Naive thymus-derived CD8-positive, alpha-beta T cell (primary cell): ENCODE measurements at regions not wholly inside any gene's neighbourhood (a gene's known extent, or its start where the extent isn't known, plus 50 kb on each side); places are given as distances from the start of the nearest gene placed in this dataset.
"Not testable (repeated sequence)": the region's sequence is repeated elsewhere in the genome, so short reads cannot be mapped to it uniquely, and the experiment has no call there.

ENCODE experiments used
- ATAC-seq, 2 donors: fragments of 150-1000 bp; cut with Tn5 transposase in 1 of 2; sonication (Bioruptor Pico), chemical (Tn5 transposase) in 1 of 2; 1 replicate in 1 of 2; 2 replicates in 1 of 2; pipeline ENCODE4 v1.10.0; 2021; ENCODE audit warnings: mild to moderate bottlenecking in 2 of 2, moderate library complexity in 2 of 2
- POLR2A ChIA-PET: fragments of 350-600 bp; sonication (Branson Sonifier 250); formaldehyde crosslinking; loops from one replicate; lab custom pipeline; 2021; ENCODE audit warnings: antibody characterized with exemption; lab: Charles Lee
- DNase-seq, 10 donors: peaks; one replicate each; pipeline versions ENCODE4 v3.0.0 to v3.0.0-alpha.2; 2020 to 2022
- H3K27ac Mint-ChIP-seq, 10 donors: one replicate each; pipeline ENCODE4 v1.8.0; 2020 to 2022; ENCODE audit warnings: mild to moderate bottlenecking in 10 of 10, mixed read lengths in 10 of 10, moderate library complexity in 4 of 10, inconsistent platforms in 1 of 10
- H3K27me3 Mint-ChIP-seq, 5 donors: one replicate each; pipeline ENCODE4 v1.8.0; 2021 to 2022; ENCODE audit warnings: mixed read lengths in 5 of 5
- H3K36me3 Mint-ChIP-seq, 3 donors: one replicate each; pipeline ENCODE4 v1.8.0; 2020 to 2022; ENCODE audit warnings: mixed read lengths in 3 of 3, mild to moderate bottlenecking in 2 of 3, inconsistent platforms in 1 of 3
- H3K4me1 Mint-ChIP-seq, 4 donors: one replicate each; pipeline ENCODE4 v1.8.0; 2021 to 2022; ENCODE audit warnings: mixed read lengths in 4 of 4
- H3K4me3 Mint-ChIP-seq, 10 donors: one replicate each; pipeline ENCODE4 v1.8.0; 2020 to 2022; ENCODE audit warnings: mild to moderate bottlenecking in 10 of 10, mixed read lengths in 10 of 10, moderate library complexity in 6 of 10, inconsistent platforms in 1 of 10
- H3K9me3 Mint-ChIP-seq, 9 donors: one replicate each; pipeline ENCODE4 v1.8.0; 2020 to 2022; ENCODE audit warnings: mixed read lengths in 9 of 9, mild to moderate bottlenecking in 3 of 9, inconsistent platforms in 1 of 9, moderate library complexity in 1 of 9

DNA sequence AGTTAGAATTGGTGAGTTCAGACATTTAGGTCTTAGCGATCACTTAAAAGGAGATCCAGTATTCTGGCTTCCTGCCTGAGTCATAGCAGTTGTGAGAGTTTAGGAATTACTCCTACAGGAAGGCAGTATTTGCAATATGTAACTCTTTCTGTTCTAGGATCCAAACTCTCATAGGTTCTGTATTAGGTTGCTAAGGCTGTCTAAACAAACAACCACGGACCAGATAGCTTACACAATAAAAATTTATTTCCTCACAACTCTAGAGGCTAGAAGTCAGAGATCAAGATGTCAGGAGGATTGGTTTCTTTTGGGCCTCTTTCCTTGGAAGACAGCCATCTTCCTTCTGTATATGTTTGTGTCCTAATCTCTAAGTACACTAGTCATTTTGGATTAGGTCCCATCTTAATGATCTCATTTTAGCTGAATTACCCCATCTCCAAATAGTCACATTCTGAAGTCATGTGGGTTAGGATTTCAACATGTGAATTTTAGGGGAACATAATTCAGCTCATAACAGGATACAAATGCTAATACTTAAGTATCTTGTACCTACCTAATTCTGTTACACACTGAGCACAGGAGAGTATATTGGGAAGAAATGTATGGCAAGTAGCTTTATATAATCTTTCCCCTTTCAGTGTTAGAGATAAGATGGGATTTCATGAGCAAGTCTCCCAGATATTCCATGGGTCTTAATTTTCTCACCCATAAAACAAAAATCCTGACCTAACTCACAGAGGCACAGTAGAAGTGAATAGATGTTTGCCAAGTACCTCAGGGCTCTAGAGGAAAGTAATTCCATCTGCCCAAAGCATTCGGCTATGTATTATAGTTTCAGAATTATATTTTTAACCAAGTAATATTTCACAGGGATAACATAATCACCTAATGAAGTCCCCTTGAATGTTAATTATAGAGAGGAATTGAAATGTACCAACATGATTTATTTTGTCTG lies 144.4 kb downstream of the PTBP2 start:
- Mint-ChIP-seq H3K27ac (no peak overlapping the region), H3K36me3 (peaks cover 0 to 12% (median 2%) of the 10 kb centered on the region in 3 donors), H3K4me3 (no peak overlapping the region), H3K4me1 (no peaks in the 10 kb centered on the region), H3K27me3 (peaks cover 0 to 24% (median 3%) of the 10 kb centered on the region in 5 donors), H3K9me3 (peaks cover 0 to 25% (median 10%) of the 10 kb centered on the region in 9 donors)
- DNase-seq (no peak), ATAC-seq (no peak)
- POLR2A ChIA-PET = no interaction called here

DNA sequence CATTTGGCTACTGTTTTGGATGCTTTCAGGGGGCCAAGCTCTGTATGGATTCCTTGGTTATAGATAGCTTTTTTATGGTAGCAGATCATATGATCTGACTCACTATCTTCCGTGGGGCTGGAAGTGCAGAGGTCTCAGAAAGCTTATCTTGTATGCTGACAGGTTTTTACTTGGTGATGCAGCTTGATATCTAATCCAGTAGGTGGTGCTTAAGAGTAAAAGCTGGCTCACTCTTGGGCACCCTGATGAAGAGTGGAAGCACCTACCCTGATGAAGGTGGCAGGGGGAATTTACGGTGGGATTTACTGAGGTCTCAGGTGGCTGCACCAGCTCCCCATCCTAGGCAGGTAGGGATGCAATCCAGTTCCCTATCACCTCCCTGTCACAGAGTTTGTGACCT lies 151.2 kb downstream of the PTBP2 start:
- DNase-seq (no peak), ATAC-seq (no peak)
- POLR2A ChIA-PET = no interaction called here
- Mint-ChIP-seq H3K27me3 (peaks cover 0 to 22% (median 6%) of the 10 kb centered on the region in 5 donors), H3K9me3 (peaks cover 0 to 33% (median 22%) of the 10 kb centered on the region in 9 donors), H3K27ac (no peak overlapping the region), H3K4me3 (no peak overlapping the region), H3K36me3 (peaks cover 0 to 17% (median 0%) of the 10 kb centered on the region in 3 donors), H3K4me1 (no peaks in the 10 kb centered on the region)

DNA sequence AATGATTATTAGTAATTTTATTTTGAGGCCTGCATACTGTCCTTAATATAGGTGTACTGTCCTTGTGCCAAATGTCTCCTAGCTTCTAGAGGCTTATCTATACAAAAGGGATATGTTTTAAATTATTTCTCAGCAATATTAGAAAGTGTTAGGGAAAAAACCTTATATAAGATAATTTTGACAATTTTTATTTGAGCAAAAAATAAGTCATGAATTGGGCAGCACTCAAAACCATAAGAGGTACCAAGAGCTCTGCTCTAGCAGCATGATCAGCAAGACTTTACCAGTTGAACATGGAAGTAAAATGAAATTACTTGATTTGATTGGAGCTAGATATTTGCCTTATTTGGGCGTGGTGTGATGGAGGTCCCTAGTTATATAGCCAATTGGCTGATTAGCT lies 157.1 kb downstream of the PTBP2 start:
- POLR2A ChIA-PET = no interaction called here
- Mint-ChIP-seq H3K4me3 (no peak overlapping the region), H3K27ac (no peak overlapping the region), H3K9me3 (peaks cover 0 to 12% (median 2%) of the 10 kb centered on the region in 9 donors), H3K4me1 (no peaks in the 10 kb centered on the region), H3K27me3 (peaks cover 3 to 16% (median 6%) of the 10 kb centered on the region in 5 donors), H3K36me3 (peaks cover 0 to 4% (median 0%) of the 10 kb centered on the region in 3 donors)
- ATAC-seq (no peak), DNase-seq (no peak)

DNA sequence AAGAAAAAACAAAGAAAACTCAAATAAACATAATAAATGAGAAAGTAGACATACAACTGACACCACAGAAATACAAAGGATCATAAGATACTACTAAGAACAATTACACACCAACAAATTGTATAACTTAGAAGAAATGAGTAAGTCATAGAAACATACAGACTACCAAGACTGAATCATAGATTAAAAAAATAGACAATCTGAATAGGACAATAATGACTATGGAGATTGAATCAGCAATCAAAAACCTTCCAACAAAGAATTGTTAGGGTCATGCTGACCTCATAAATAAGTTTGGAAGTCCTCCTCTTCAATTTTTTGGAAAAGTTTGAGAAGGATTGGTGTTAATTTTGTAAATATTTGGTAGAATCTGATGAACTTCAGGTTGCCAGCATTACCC lies 159.0 kb downstream of the PTBP2 start:
- no peaks in the 10 kb centered on the region for H3K4me1 Mint-ChIP-seq
- POLR2A ChIA-PET = no interaction called here
- ATAC-seq = no peak
- no peaks in the 10 kb centered on the region for H3K36me3 Mint-ChIP-seq
- no peak overlapping the region for H3K27ac Mint-ChIP-seq
- DNase-seq = no peak
- H3K4me3 Mint-ChIP-seq = no peak overlapping the region
- H3K27me3 Mint-ChIP-seq = peaks cover 2 to 18% (median 4%) of the 10 kb centered on the region in 5 donors
- peaks cover 0 to 7% (median 0%) of the 10 kb centered on the region in 9 donors for H3K9me3 Mint-ChIP-seq

DNA sequence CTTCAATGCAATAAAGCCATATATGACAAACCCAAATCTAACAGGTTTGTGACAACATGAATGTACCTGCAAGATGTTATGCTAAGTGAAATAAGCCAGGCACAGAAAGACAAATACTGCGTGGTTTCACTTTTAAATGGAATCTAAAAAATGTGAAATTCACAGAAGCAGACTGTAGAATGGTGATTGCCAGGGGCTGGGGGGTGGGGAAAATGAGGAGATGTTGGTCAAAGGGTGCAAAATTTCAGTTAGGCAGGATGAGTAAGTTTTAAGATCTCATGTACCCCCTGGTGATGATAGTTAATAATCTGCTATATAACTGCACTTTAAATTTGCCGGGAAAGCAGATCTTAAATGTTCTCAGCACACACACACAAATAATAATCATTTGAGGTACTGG lies 160.5 kb downstream of the PTBP2 start:
- POLR2A ChIA-PET = no interaction called here
- ATAC-seq = no peak
- Mint-ChIP-seq H3K27ac (peak overlapping the region in 1 of 10 donors; percentile 75), H3K4me1 (no peaks in the 10 kb centered on the region), H3K9me3 (peaks cover 0 to 7% (median under 1%) of the 10 kb centered on the region in 9 donors), H3K4me3 (no peak overlapping the region), H3K27me3 (peaks cover 0 to 7% (median 2%) of the 10 kb centered on the region in 5 donors), H3K36me3 (no peaks in the 10 kb centered on the region)
- no peak for DNase-seq

GRCh38 chr1:96886474-96886873 lies 164.9 kb downstream of the PTBP2 start:
- ATAC-seq (no peak), DNase-seq (no peak)
- no peak overlapping the region for H3K4me3 Mint-ChIP-seq
- POLR2A ChIA-PET = no interaction called here
- H3K27ac Mint-ChIP-seq = no peak overlapping the region
- no peaks in the 10 kb centered on the region for H3K36me3 Mint-ChIP-seq
- peaks cover 0 to 3% (median 0%) of the 10 kb centered on the region in 5 donors for H3K27me3 Mint-ChIP-seq
- H3K9me3 Mint-ChIP-seq = peaks cover 0 to 19% (median 9%) of the 10 kb centered on the region in 9 donors
- no peaks in the 10 kb centered on the region for H3K4me1 Mint-ChIP-seq

- Mint-ChIP-seq H3K9me3 (peaks cover 0 to 24% (median 9%) of the 10 kb centered on the region in 9 donors), H3K27me3 (peaks cover 0 to 3% (median 0%) of the 10 kb centered on the region in 5 donors), H3K4me1 (no peaks in the 10 kb centered on the region), H3K4me3 (no peak overlapping the region), H3K36me3 (no peaks in the 10 kb centered on the region), H3K27ac (no peak overlapping the region)
- ATAC-seq (no peak), DNase-seq (no peak)
- POLR2A ChIA-PET = no interaction called here
Observed at GRCh38 chr1:96887501-96887900, 165.9 kb downstream of the PTBP2 start.

DNA sequence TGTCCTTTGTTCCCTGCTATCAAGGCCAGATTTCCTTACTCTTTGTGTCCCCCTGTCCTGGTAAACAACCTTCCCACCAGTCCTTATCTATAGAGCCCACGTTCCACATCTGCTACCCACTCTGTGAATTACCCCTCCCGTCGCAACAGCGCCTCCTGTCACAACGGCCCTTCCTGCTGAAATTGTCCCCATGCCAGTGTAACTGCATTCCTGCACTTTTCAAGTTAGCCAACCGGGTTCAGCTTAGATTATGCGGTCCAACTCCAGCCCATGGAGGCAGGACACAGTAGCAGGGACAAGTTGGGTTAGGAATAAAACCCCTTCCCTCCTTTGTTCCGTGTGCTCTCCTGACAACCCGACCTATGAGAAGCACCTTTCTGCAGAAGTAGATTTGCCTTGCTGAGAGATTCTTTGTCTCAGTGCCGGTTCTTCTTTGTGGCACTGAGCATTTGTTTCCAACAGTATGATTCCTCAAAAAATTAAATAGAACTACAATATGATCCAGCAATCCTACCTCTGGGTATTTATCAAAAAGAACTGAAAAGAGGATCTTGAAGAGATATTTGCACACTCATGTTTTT lies 180.3 kb downstream of the PTBP2 start:
- H3K4me1 Mint-ChIP-seq = no peaks in the 10 kb centered on the region
- POLR2A ChIA-PET = no interaction called here
- no peak overlapping the region for H3K27ac Mint-ChIP-seq
- no peak overlapping the region for H3K4me3 Mint-ChIP-seq
- H3K36me3 Mint-ChIP-seq = peaks cover 0 to 17% (median 0%) of the 10 kb centered on the region in 3 donors
- ATAC-seq (no peak), DNase-seq (no peak)
- H3K9me3 Mint-ChIP-seq = peaks cover 0 to 38% (median 14%) of the 10 kb centered on the region in 9 donors
- peaks cover 0 to 2% (median 0%) of the 10 kb centered on the region in 5 donors for H3K27me3 Mint-ChIP-seq

DNA sequence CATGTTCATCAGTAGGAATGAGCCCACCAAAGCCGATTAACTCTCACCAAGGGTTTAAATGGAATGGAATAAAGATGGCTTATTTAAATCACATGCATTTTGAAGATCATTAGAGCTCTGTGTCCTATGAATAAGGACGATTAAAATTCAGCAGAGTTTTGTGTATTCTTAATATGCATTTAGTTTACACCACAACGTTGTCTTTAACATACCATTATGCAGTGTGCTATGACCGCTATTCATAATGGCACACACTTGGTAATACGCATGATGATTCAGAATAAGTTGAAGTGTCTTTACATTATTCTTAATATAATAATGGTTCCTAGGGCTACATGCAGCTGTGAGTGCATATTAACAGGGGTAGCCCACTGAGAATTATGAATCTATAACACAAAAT lies 190.7 kb downstream of the PTBP2 start:
- H3K27ac Mint-ChIP-seq = no peak overlapping the region
- H3K4me3 Mint-ChIP-seq = no peak overlapping the region
- POLR2A ChIA-PET = no interaction called here
- H3K4me1 Mint-ChIP-seq = no peaks in the 10 kb centered on the region
- DNase-seq = no peak
- no peaks in the 10 kb centered on the region for H3K36me3 Mint-ChIP-seq
- H3K27me3 Mint-ChIP-seq = peaks cover 0 to 18% (median 3%) of the 10 kb centered on the region in 5 donors
- no peak for ATAC-seq
- H3K9me3 Mint-ChIP-seq = peaks cover 0 to 7% (median 0%) of the 10 kb centered on the region in 9 donors

DNA sequence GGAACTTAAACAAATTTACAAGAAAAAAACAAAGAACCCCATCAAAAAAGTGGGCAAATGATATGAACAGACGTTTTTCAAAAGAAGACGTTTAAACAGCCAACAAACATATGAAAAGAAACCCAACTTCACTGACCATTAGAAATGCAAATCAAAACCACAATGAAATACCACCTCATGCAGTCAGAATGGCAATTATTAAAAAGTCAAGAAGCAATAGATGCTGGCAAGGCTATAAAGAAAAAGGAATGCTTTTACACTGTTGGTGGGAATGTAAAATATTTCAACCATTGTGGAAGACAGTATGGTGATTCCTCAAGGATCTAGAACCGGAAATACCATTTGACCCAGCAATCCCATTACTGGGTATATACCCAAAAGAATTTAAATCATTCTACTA lies 194.1 kb downstream of the PTBP2 start:
- Mint-ChIP-seq H3K27me3 (peaks cover 0 to 18% (median 5%) of the 10 kb centered on the region in 5 donors), H3K9me3 (peaks cover 0 to 16% (median 2%) of the 10 kb centered on the region in 9 donors)
- DNase-seq, POLR2A ChIA-PET, H3K36me3 Mint-ChIP-seq, H3K4me3 Mint-ChIP-seq, H3K4me1 Mint-ChIP-seq, H3K27ac Mint-ChIP-seq, ATAC-seq: not testable (repeated sequence)

- H3K9me3 Mint-ChIP-seq = peaks cover 3 to 32% (median 9%) of the 10 kb centered on the region in 9 donors
- peaks cover 0 to 11% (median 5%) of the 10 kb centered on the region in 5 donors for H3K27me3 Mint-ChIP-seq
- peaks cover 0 to 2% (median 0%) of the 10 kb centered on the region in 3 donors for H3K36me3 Mint-ChIP-seq
- POLR2A ChIA-PET = no interaction called here
- no peak for ATAC-seq
- no peak for DNase-seq
- H3K4me1 Mint-ChIP-seq = no peaks in the 10 kb centered on the region
- no peak overlapping the region for H3K4me3 Mint-ChIP-seq
- no peak overlapping the region for H3K27ac Mint-ChIP-seq
Observed at GRCh38 chr1:96918406-96918805, 196.8 kb downstream of the PTBP2 start.

GRCh38 chr1:96922181-96922580 lies 200.6 kb downstream of the PTBP2 start:
- Mint-ChIP-seq H3K4me1 (no peaks in the 10 kb centered on the region), H3K4me3 (no peak overlapping the region), H3K27me3 (peaks cover 0 to 4% (median 0%) of the 10 kb centered on the region in 5 donors), H3K9me3 (peaks cover 11 to 39% (median 17%) of the 10 kb centered on the region in 9 donors), H3K36me3 (peaks cover 0 to 9% (median 0%) of the 10 kb centered on the region in 3 donors), H3K27ac (no peak overlapping the region)
- POLR2A ChIA-PET = no interaction called here
- no peak for ATAC-seq
- DNase-seq = no peak

GRCh38 chr1:96923753-96924152 lies 202.2 kb downstream of the PTBP2 start:
- Mint-ChIP-seq H3K36me3 (peaks cover 0 to 9% (median 0%) of the 10 kb centered on the region in 3 donors), H3K4me1 (no peaks in the 10 kb centered on the region), H3K27me3 (peaks cover 0 to 4% (median 0%) of the 10 kb centered on the region in 5 donors), H3K27ac (no peak overlapping the region), H3K9me3 (peaks cover 9 to 36% (median 18%) of the 10 kb centered on the region in 9 donors), H3K4me3 (no peak overlapping the region)
- POLR2A ChIA-PET = no interaction called here
- DNase-seq = no peak
- no peak for ATAC-seq
